Stimulated activated CD4-positive, alpha-beta T cell treated with anti-CD3 and anti-CD28 coated beads, Interleukin-2, amount 100 ng/mL, for 48 hours (primary cell): ENCODE measurements at regions not wholly inside any gene's neighbourhood (a gene's known extent, or its start where the extent isn't known, plus 50 kb on each side); places are given as distances from the start of the nearest gene placed in this dataset.

Experiments
- DNase-seq, 2 donors: peaks; one replicate each; pipeline ENCODE4 v3.0.0-alpha.2; 2020

DNA sequence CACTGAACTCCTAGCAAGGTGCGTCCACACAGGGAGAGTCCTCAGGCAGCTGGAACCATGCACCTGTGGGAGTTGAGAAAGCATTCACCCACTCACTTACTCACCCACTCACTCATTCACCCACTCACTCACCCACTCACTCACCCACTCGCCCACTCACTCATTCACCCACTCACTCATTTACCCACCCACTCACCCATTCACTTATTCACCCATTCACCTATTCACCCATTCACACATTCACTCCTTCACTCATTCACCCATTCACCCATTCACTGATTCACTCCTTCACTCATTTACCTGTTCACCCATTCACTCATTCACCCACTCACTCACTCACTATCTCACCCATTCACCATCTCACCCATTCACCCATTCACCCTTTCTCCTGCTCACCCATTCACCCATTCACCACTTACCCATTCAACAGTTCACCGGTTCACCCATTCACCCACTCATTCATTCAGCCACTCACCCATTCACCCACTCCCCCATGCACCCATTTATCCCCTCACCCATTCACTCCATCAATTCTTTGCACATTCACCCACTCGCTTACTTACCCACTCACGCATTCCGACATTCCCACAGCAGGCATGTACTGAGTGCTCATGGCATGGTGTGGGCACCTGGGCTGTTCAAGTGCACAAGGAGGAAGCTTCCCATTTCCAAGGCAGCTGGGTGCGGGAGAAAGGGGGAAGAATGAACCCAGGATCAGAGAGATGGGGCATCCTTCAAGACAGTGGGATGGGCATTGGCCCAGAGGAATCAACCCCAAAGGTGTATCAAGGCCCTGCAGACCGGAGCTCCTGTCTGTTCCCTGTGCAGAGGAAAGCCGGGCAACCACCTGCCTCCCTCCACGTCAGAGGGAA lies 135.2 kb upstream of the C14orf180 start:
- no peak for DNase-seq

DNA sequence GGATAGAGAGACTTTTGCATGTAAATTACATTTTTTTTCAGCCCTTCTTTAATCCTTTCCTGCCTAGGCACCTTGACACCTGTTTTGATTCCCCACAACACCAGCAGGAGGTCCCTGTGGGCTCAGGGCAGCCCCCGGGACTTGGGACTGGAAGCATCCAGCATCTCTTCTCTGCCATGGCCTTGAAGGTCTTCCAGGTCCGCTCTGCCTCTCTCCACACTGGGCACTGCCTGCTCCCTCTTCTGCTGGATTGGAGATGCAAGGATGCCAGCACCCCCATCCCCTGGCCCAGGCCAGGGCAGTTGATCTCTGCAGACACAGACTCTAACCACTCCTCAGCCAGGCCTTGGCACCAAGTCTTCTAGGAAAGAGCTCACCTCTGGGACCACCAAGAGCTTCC lies 134.5 kb upstream of the C14orf180 start:
- DNase-seq = no peak

DNA sequence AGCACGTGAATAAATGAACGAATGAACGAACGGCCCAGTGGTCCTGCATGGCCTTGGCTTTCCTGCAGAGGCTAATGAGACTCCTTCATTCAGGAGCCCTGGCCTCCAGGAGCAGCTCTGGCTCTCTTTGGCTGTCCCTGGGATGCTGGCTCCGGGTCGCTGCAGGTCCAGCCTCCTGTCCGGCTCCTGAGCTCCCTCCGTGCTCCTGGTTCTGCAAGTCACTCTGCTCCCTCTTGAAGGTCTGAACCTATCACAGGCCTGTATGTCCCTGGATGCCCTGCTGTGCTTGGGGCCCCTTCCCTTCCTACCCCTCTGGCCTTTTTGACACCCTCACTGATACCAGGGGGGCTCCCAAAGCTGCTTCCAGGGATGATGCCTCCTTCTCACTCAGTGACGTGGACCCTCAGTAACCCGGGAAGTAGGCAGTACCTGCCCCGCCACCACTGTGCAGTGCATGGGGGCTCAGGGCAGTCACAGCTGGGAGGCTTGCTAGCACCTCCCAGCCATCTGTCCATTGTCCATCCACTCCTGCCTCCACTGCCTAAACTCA lies 133.7 kb upstream of the C14orf180 start:
- DNase-seq = no peak

DNA sequence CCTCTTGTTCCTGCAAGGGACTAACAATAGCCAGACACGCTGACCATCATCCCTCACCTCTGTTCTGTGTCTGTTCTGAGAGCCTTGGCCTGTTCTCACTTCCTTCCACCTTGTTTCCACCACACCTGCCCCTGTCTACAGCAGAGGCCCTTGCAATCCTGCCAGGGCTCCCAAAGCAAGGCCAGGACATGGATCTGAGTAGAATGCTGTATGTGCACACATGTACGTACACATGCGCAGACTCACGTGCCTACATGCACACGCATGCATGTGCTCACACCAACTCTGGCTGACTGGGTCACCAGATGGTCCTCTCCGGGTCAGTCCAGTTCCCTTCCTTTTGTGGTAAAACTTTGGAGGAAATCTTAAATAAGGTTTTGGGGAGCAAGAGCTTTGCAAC lies 133.0 kb upstream of the C14orf180 start:
- DNase-seq = no peak

DNA sequence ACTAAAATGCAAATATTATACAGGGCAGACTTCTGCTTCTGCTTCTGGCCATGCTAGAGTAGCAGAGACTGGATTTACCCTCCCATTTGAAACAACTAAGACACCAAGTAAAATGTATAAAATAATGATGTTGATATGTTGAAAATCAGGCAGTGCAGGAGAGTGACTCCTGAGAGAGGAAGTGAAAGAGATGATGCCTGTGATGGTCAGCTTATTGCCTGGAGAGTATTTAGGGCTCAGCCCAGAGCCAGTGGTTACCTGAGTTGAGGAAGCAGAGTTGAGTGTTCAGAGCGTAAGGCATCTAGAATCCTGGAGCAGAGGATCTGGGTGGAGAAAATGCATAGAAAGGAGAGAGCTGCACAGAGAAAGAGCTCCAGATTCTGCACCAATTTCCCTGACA lies 131.8 kb upstream of the C14orf180 start:
- DNase-seq = no peak

DNA sequence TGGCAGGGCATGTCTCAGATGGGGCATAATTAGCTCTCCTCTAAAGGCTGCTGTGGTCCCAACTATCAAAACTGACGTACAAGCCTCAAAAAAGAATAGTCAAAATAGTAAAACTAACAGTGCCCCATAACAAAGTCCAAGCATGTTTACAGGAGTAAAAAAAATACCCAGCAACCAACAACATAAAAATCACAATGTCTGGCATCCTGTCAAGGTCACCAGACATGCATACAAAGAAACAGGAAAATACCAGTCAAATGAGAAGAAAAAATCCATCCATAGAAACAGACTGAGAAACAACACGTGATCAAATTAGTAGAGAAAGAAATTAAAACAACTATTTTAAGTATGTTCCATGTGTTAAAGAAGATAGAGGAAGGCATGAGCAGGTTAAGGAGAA lies 131.2 kb upstream of the C14orf180 start:
- DNase-seq = no peak

DNA sequence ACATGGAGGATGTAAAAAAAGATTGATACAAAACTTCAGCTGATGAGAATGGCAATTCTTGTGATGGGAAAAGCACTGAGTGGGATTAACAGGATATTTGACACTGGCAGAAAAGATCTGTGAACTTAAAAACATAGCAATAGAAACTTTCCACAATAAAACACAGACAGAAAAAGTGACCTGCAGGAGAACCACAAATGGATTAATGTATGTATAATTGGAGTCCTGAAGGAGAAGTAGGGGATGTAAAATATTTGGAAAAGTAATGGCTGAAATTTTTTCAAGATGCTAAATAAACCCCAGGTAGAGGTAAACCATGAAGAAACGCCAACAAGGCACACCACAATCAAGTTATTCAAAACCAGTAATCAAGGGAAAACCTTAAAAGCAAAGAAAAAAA lies 130.8 kb upstream of the C14orf180 start:
- no peak for DNase-seq

DNA sequence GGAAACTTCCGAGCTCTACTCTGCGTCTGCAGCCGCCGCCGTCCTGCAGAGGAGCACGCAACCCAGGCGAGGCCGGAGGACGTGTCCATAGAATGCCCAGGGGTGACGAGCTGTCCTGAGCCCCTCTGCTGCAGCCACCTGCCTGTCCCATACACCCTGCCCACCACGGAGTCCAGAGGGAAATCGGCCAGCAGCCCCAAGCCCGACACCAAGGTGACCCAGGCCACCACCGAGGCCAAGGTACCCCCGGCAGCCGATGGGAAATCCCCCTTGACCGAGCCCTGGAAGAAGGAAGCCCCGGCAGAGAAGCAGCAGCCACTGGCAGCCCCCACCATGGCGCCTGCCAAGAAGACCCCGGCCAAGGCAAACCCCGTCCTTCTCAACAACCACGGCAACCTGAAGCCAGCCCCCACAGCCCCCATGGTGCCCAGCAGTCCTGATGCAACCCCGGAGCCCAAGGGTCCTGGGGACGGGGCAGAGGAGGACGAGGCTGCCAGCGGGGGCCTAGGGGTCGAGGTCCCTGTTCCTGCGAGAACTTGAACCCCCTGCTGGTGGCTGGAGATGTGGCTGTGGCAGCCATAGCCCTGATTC lies 128.7 kb upstream of the C14orf180 start:
- DNase-seq = no peak

DNA sequence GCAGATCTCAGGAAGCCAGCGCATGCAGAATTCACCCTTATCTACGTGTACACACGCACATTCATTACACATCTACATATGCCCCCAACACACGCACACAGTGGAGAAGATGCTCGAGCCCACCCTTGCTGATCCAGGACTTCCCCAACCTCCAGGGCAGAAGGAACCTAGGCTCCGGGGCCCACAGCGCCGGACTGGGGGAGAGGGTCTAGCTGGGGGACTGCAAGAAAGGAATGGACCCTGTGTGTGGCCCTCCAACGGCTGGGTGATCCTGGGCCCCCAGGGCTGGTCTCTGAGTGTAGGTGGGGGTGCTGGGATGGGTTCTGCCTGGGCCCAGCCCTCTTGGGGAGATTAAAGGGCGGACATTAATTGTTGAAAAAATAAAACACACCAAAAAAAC lies 128.1 kb upstream of the C14orf180 start:
- DNase-seq = no peak

DNA sequence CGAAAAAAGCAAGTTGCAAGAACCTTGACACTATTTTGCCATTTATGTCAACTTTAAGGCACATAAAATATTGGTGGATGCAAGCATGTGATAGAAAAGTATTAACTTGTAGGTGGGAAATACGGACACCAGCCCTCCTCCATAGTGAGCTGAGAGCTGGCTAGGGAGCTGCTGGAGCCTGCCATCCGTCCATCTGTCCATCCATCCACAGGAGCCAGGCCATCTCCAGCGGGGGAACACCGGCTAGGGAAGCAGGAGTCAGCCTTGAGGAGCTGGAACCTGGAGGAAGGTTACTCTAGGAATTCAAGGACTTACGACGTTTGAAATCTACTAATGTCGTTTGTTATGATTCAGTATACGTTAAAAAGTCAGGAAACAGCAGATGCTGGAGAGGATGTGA lies 120.7 kb upstream of the C14orf180 start:
- DNase-seq = no peak

DNA sequence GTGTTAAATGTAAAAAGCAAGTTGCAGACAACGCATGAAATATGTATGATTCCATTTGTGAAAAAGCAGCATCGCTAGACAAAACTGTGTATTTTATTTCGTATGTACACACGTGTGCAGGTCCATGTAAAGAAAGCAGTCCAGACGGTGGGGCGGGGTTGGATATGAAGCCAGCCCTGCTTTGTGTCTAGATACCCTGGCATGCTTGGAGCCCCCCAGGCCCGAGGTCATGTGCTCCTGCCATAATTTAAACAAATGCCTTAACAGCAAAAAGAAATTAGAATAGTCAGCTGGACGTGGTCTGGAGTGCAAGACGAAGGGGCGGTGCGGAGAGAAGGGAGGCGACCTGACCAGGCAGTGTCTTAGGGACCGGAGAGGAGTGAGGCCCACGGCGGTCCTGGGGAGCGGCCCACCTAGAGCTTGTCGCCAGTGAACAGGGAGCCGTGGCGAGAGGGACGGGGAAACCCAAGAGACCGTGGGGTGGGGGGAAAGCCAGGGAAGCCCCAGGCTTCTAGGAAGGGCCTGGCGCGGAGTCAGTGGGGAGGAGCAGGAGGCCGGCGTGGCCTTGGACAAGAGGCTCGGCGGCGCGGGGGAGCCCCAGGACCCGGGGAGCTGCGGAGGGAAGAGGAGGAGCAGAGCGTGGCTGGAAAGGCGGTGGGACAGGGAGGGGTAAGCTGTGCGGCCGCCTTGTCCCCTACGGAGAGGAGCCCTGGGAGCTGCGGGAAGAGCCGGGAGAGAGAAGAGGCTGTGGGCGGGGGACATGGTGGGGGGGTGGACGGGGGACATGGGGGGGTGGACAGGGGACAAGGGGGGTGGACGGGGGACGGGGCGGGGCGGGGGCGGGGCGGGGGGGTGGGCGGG lies 118.5 kb upstream of the C14orf180 start:
- DNase-seq = no peak

DNA sequence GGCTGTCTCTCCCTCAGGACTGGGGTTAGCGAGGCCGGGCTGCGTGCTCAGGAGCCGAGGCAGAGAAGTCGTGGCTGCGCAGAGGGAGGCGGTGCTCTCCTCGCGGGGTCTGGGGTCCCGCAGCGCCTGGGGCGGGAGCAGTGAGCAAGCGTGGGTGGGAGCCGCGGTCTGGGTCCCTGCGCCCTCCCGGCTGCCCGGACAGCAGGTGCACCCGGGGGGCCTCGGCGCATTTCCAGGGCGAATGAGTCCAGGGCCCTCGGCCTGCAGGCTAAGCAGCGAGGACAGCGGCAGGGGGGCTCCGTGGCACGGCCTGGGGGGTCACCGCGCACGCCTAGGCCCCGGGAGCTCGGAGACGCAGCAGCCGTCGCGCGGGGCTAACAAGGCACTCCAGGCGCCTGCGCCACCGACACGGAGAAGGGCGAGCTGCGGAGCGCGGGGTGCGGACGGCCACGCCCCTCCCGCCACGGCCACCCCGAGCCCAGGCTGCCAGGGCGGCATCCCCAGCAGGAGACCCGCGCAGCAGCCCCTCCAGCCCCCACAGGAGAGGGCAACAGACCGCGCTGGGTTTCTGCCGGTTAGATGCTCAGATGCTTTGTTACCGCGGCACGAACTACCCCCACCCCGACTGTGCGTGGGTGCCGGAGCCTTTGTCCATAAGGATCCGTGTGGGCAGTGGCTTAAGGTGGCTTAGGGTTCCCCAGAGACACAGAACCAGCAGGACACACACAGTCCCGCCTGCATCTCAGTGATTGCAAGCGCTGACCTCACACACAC lies 117.7 kb upstream of the C14orf180 start:
- DNase-seq = no peak

DNA sequence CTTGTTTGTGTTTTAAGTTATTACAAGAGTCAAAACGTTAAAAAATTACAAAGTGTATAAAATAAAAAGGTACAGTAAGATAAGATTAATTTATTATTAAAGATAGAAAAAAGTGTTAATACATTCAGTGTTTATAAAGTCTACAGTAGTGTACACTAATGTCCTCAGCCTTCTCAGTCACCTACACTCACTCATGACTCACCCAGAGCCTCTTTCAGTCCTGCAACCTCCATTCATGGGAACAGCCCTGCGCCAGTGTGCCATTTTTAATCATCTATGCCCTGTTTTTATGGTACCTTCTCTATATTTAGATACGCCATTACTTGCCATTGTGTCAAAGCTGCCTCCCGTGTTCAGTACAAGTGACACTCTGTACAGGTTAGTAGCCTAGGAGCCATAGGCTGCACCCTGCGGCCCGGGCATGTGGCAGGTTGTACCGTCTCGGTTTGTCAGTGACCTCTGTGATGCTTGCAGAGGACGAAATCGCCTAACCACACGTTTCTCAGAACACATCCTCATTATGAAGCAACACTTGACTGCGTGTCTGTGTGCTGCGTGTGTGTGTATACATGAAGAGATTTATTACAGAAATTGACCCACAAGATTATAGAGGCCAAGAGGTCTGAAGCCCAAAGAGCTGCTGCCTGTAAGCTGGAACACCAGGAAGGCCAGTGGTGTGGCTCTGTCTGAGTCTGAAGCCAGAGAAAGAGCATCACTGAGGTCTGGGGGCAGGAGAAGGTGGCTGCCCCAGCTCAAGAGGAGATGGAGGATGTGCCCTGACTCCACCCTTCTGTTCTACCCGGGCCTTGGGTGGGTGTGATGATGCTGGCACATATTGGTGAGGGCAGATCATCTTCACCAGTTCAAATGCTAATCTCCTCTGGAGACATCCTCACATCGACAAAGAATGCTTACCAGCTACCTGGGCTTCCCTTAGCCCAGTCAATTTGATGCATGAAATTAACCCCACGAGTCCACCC lies 116.6 kb upstream of the C14orf180 start:
- no peak for DNase-seq

DNA sequence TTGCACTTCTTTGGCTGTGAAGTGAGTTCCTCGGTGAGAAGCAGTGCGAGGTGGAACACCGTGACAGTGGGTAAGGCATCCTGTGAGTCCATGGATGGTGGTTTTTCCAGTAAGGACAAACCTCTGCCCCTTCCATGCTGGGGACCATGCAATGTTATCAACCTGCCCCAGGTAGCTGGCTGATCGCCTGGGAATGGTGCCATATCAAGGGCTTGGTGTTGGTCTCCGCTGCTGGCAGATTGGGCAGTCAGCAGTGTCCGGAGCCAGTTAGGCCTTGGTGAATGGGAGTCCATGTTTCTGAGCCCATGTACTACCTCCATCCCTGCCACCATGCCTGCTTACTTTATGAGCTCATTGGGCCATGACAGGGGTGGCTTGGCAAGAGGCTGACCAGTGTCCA lies 114.7 kb upstream of the C14orf180 start:
- DNase-seq = no peak

DNA sequence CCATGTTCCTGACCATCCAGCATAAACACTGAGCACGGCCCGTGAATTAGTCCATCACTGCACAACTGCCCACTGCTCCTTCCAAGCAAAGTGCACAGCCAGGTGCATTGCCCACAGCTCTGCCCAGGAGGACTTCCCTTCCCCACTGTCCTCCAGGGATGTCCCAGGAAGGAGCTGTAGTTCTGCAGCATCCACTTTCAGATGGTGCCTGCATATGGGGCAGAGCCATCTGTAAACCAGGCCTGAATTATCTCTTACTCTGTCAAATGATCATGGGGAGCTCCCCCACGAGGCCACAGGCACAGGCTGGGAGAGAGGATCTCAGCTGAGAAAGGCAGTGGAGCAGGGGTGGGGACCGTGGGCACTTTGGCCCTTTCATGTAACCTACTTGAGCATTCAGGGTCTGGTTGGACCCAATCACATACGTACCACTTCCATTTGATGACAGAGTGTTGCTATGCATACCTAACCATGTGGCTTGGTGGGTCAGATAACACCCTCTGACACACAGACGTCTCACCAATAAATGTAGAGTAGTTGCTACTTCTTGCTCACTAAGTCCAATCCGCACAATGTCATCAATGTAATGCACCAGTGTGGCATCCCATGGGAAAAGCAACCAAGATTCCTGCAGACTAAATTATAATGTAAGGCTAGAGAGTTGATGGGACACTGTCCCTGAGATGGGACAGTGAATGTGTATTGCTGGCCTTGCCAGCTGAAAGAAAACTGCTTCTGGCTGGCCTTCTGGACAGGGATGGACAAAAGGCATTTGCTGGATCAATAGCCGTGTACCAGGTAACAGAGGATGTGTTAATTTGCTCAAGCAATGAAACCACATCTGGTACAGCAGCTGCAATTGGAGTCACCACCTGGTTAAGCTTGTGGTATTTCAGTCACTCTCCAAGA lies 113.8 kb upstream of the C14orf180 start:
- no peak for DNase-seq

DNA sequence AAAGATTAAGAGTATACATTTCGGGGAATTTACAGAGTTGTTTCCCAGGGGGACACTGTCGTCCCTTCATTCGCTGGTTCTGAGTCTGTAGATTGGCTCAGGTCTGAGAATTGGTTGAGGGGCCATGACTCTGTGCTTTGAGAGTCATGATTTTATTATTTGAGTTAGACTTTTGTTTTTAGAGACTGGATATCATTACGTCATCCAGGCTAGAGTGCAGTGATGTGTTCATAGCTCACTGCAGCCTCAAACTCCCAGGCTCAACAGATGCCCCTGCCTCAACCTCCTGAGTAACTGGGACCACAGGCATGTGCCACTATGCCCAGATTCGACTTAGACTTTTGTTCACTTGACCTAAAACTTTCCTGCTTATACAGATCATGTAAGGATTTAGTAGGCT lies 112.3 kb upstream of the C14orf180 start:
- no peak for DNase-seq

DNA sequence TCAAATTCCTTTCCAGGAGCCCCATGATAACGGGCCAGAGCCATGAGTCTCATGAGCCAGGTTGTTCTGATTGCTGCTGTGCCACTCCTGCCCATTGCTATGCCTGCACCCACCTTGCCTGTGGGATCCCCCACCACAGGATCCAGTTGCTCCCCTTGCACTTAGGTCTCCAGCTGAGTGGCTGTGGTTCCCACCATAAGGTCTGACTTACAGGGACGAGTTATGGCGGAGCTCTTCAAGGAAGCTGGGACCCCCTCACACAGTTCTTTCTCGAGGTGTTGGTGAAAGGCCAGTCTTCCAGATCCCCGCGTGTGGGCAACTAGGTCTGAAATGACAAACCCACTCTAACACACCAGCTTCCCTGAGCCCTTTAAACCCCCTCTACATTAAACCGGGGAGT lies 111.9 kb upstream of the C14orf180 start:
- no peak for DNase-seq

DNA sequence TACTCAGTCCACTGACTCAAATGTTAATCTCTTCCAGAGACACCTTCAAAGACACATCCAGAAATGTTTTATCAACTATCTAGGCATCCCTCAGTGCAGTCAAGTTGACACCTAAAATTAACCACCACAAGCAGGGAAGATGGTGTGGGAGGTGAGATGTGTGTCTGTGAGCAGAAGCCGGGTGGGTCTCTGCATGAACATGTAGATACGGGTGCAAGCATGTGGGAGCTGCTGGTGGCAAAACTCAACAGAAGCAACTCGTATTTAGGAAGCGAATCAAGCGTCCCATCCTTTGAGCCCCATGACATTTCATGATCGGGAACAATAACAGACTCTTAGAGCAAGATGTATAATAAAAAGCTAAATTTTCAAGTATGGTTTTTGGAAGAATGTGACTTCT lies 110.0 kb upstream of the C14orf180 start:
- no peak for DNase-seq

DNA sequence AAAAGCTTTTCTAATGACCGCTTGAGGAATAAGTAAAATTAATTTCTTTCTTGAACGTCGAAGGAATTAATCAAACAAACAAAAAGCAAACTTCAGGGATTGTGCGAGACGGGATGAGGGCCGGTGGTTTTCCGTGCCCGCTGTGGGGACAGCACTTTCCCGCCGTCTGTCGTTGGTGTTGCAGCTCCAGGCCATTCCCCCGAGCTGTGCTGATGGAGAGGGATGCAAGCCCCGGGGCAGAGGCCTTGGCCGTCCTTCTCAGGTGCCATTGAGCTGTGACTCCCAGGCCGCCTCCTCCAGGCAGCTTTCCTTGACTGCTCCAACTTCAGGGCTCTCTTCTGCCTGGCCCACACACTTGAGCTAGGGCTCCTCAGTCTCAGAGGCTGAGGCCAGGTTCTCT lies 109.0 kb upstream of the C14orf180 start:
- no peak for DNase-seq

DNA sequence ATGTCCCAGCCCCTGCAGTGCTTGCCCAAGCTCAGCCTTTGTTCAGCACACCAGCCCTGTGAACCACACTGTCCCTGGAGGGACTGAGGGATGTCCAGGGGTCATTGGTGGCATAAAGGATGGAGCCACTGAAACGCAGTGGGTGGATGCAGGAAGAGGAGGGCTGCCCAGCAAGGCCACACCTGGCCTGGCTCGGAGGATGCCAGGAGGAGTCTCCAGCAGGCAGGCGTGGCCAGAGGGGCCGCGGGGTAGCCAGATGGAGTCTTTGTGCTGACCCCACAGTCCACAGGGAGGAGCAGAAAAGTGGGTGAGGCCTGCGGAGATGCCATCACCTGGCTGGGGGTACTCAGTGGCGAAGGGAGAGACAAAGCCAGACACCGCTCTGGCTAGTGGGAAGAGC lies 108.5 kb upstream of the C14orf180 start:
- DNase-seq = no peak
